Stimulated activated CD4-positive, alpha-beta T cell treated with anti-CD3 and anti-CD28 coated beads, Interleukin-2, amount 100 ng/mL, for 24 hours (primary cell): ENCODE measurements at regions not wholly inside any gene's neighbourhood (a gene's known extent, or its start where the extent isn't known, plus 50 kb on each side); places are given as distances from the start of the nearest gene placed in this dataset.
A peak's percentile ranks its signal among the peaks of the same experiment; 100 is the strongest.

Source experiments
- DNase-seq, 2 donors: peaks; one replicate each; pipeline ENCODE4 v3.0.0-alpha.2; 2020

DNA sequence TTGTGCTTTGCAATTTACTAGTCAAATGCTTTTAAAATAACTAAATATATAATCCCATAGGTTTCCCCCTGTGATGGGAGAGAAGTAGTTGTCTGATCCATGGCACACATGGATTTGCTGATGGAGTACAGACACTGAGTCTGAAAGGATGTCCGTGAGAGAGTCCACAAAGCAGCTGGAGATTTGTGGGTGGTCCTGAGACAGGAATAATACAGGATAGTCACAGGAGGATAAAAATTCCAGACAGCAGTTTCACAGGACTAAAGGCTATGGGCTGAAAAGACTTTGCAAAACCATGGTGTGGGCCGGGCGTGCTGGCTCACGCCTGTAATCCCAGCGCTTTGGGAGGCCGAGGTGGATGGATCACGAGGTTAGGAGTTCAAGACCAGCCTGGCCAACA, 58.7 kb upstream of the ZFR start:
- DNase-seq = no peak

DNA sequence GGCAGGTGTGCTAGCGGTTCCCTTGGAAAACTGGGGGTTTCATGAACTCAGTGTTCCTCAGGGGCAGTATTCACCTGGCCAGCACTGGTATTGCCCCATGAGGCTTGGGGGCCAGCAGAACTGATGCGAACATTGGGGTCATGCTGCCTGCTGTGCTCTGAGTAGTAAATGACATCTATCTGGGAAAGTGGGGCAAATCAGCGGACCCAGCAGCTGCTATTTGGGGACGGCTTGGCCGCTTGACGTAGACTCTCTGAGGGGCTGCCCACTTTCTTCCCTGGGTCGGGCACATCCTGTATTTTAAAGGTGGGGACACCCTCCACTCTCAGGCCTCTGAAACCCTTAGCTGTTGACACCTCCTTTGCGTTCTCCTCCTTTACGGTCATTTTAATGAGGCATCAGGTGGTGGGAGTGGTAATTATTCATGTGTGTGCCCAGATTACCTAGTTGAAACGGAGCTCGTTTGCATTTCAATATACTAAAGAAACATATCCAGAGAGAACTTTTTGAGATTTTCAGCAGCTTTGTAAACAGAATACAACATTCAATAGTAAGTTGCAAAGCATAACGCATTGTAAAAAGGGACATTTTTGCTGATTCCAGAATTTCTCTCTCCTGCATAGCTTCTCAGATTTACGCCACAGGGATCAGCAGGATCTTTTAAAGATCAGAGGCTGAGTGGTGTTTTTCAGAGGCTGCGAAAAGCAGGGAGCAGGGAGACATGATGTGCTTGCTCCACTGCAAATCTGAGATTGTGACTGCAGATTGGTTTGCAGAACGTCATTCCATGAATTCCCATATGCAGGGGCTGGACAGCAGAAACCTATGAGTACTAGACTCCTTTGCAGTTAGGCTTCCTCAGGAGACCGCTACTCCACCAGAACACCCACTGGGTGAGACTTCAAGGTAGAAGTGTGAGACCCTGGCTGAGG, 56.8 kb upstream of the ZFR start:
- no peak for DNase-seq

- DNase-seq = no peak
Observed at GRCh38 chr5:32500181-32500580, 55.6 kb upstream of the ZFR start.

- DNase-seq = peak; percentile 20 to 21
Observed at GRCh38 chr5:32499261-32499660, 54.7 kb upstream of the ZFR start.

GRCh38 chr5:32498484-32498883, 53.9 kb upstream of the ZFR start:
- no peak for DNase-seq

DNA sequence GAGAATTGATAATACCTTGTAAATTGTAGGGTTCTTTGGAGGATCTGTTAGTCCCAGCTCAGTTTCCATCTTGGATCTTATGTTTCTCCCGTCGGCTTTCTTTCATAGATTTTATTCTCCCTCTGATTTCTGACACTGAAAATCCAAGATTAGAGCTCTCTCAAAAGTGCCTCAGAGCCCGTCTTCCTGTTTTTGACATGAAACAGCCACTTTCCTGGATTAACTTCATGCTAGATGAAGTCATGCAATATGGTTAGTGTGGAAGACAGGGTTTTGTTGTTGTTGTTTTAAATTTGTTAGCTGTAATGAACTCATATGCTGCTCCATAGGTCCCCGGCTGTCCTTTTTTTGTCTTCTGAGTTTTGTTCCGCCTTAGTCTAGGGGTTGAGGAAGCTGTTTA, 51.6 kb upstream of the ZFR start:
- no peak for DNase-seq

- DNase-seq = no peak
Observed at GRCh38 chr5:32494827-32495226, 50.3 kb upstream of the ZFR start.
